H9 (cell line): ENCODE measurements at regions not wholly inside any gene's neighbourhood (a gene's known extent, or its start where the extent isn't known, plus 50 kb on each side); places are given as distances from the start of the nearest gene placed in this dataset.
A peak's percentile ranks its signal among the peaks of the same experiment; 100 is the strongest.

Source experiments
- DNase-seq: peaks from one replicate; pipeline ENCODE4 v3.0.0-alpha.2; 2017
- H2AFZ ChIP-seq: one replicate; pipeline ENCODE4 v1.6.1; 2013; ENCODE audit warnings: mild to moderate bottlenecking, low read length, control low read depth, moderate library complexity
- H2AK5ac ChIP-seq: 2 replicates; pipeline ENCODE4 v1.6.1; 2013; ENCODE audit warnings: low read length, control low read depth, mixed read lengths; ENCODE audit not compliant: insufficient read length
- H2BK120ac ChIP-seq: one replicate; pipeline ENCODE4 v1.6.1; 2013; ENCODE audit warnings: low read depth, mild to moderate bottlenecking, low read length, control low read depth, inconsistent platforms; ENCODE audit not compliant: poor library complexity, severe bottlenecking
- H2BK12ac ChIP-seq: 2 replicates; pipeline ENCODE4 v1.6.1; 2013; ENCODE audit warnings: low read length, control low read depth, mixed read lengths, low read depth; ENCODE audit not compliant: insufficient read length
- H2BK15ac ChIP-seq: 2 replicates; pipeline ENCODE4 v1.6.1; 2013; ENCODE audit warnings: low read depth, low read length, control low read depth
- H2BK20ac ChIP-seq: one replicate; pipeline ENCODE4 v1.6.1; 2013; ENCODE audit warnings: low read depth, mild to moderate bottlenecking, low read length, control low read depth, inconsistent platforms; ENCODE audit not compliant: poor library complexity, severe bottlenecking
- H2BK5ac ChIP-seq: 2 replicates; pipeline ENCODE4 v1.6.1; 2013; ENCODE audit warnings: low read length, control low read depth, mixed read lengths; ENCODE audit not compliant: insufficient read length
- H3K14ac ChIP-seq: 2 replicates; pipeline ENCODE4 v1.6.1; 2013; ENCODE audit warnings: low read length, control low read depth; ENCODE audit not compliant: insufficient read depth
- H3K18ac ChIP-seq: 2 replicates; pipeline ENCODE4 v1.6.1; 2013; ENCODE audit warnings: low read depth, mild to moderate bottlenecking, mixed read lengths, low read length, control low read depth; ENCODE audit not compliant: insufficient read length
- H3K23ac ChIP-seq: 2 replicates; pipeline ENCODE4 v1.6.1; 2013; ENCODE audit warnings: low read length, control low read depth, mixed read lengths, low read depth; ENCODE audit not compliant: insufficient read length
- H3K23me2 ChIP-seq: 2 replicates; pipeline ENCODE4 v1.6.1; 2013; ENCODE audit warnings: low read depth, mild to moderate bottlenecking, mixed read lengths, low read length, control low read depth; ENCODE audit not compliant: insufficient read length, poor library complexity, severe bottlenecking
- H3K27ac ChIP-seq: 2 replicates; pipeline ENCODE4 v1.5.1; 2013; ENCODE audit warnings: low read length, control low read depth, mixed read lengths, low read depth; ENCODE audit not compliant: insufficient read length
- H3K27me3 ChIP-seq: 2 replicates; pipeline ENCODE4 v1.6.1; 2013; ENCODE audit warnings: low read length, control low read depth, inconsistent platforms; ENCODE audit not compliant: insufficient read depth
- H3K4ac ChIP-seq: 2 replicates; pipeline ENCODE4 v1.6.1; 2013; ENCODE audit warnings: low read depth, mild to moderate bottlenecking, control low read depth, inconsistent platforms, low read length, moderate library complexity
- H3K4me1 ChIP-seq: 2 replicates; pipeline ENCODE4 v1.6.1; 2013; ENCODE audit warnings: low read length, control low read depth, inconsistent platforms; ENCODE audit not compliant: insufficient read depth
- H3K4me2 ChIP-seq: 2 replicates; pipeline ENCODE4 v1.6.1; 2013; ENCODE audit warnings: low read length, control low read depth, mixed read lengths; ENCODE audit not compliant: insufficient read length, insufficient read depth
- H3K56ac ChIP-seq: 2 replicates; pipeline ENCODE4 v1.6.1; 2013; ENCODE audit warnings: low read depth, mild to moderate bottlenecking, mixed read lengths, low read length, control low read depth; ENCODE audit not compliant: insufficient read length
- H3K79me1 ChIP-seq: 2 replicates; pipeline ENCODE4 v1.6.1; 2013; ENCODE audit warnings: low read depth, mild to moderate bottlenecking, moderate library complexity, low read length, control low read depth, inconsistent platforms; ENCODE audit not compliant: insufficient read depth, poor library complexity, severe bottlenecking
- H3K79me2 ChIP-seq: 2 replicates; pipeline ENCODE4 v1.6.1; 2013; ENCODE audit warnings: low read length, control low read depth, inconsistent platforms; ENCODE audit not compliant: insufficient read depth
- H3K9ac ChIP-seq: 2 replicates; pipeline ENCODE4 v1.6.1; 2013; ENCODE audit warnings: low read length, control low read depth, mixed read lengths; ENCODE audit not compliant: insufficient read length; ENCODE audit errors: extremely low read depth
- H3K9me3 ChIP-seq: one replicate; pipeline ENCODE4 v1.6.1; 2013; ENCODE audit warnings: low read depth, low read length, inconsistent platforms; ENCODE audit not compliant: control insufficient read depth
- H3T11ph ChIP-seq: one replicate; pipeline ENCODE4 v1.6.1; 2013; ENCODE audit warnings: mild to moderate bottlenecking, low read length, control low read depth, inconsistent platforms
- H4K20me1 ChIP-seq: one replicate; pipeline ENCODE4 v1.6.1; 2013; ENCODE audit not compliant: control insufficient read depth, insufficient read length, insufficient read depth
- H4K5ac ChIP-seq: 2 replicates; pipeline ENCODE4 v1.6.1; 2013; ENCODE audit warnings: low read depth, mild to moderate bottlenecking, mixed read lengths, low read length, control low read depth; ENCODE audit not compliant: insufficient read length
- H4K8ac ChIP-seq: replicated peaks from 2 replicates; pipeline ENCODE4 v1.6.1; 2013; ENCODE audit warnings: low read length, control low read depth, mixed read lengths, low read depth; ENCODE audit not compliant: insufficient read length
- H4K91ac ChIP-seq: 2 replicates; pipeline ENCODE4 v1.6.1; 2013; ENCODE audit warnings: low read depth, mild to moderate bottlenecking, moderate library complexity, mixed read lengths, low read length, control low read depth; ENCODE audit not compliant: insufficient read length
- H3K27ac Mint-ChIP-seq, 3 experiments: 2 replicates in 2 of 3; 3 replicates in 1 of 3; pipeline ENCODE4 v1.8.0; 2020 to 2021; ENCODE audit warnings: mixed read lengths in 3 of 3, mild to moderate bottlenecking in 1 of 3, moderate library complexity in 1 of 3
- H3K27me3 Mint-ChIP-seq: 2 replicates; pipeline ENCODE4 v1.8.0; 2021; ENCODE audit warnings: low read depth, mild to moderate bottlenecking, moderate library complexity, mixed read lengths
- H3K36me3 Mint-ChIP-seq, 3 experiments: 2 replicates in 2 of 3; 3 replicates in 1 of 3; pipeline ENCODE4 v1.8.0; 2020 to 2021; ENCODE audit warnings: low read depth in 3 of 3, mixed read lengths in 3 of 3; ENCODE audit not compliant: insufficient read depth in 1 of 3
- H3K4me1 Mint-ChIP-seq, 2 experiments: 2 replicates each; pipeline ENCODE4 v1.8.0; 2020; ENCODE audit warnings: mixed read lengths in 2 of 2
- H3K4me3 Mint-ChIP-seq, 2 experiments: 2 replicates in 1 of 2; 3 replicates in 1 of 2; pipeline ENCODE4 v1.8.0; 2020 to 2021; ENCODE audit warnings: mild to moderate bottlenecking in 2 of 2, mixed read lengths in 2 of 2, moderate library complexity in 1 of 2
- H3K9me3 Mint-ChIP-seq, 2 experiments: 2 replicates in 1 of 2; 3 replicates in 1 of 2; pipeline ENCODE4 v1.8.0; 2020; ENCODE audit warnings: mild to moderate bottlenecking in 2 of 2, mixed read lengths in 2 of 2, moderate library complexity in 1 of 2
- WGBS: extraction: QIAGEN DNeasy Blood & Tissue Kit; methylation state at CpG from one replicate; pipeline ENCODE4 v1.1.7; 2013; ENCODE audit warnings: missing lambda C conversion rate, low lambda C conversion rate, mixed read lengths; ENCODE audit not compliant: insufficient read length; ENCODE audit errors: extremely low coverage; 5-methylcytosine and 5-hydroxymethylcytosine counted together
- TF ChIP-seq, protein P1 (sequence below): fragments of 200-600 bp; sonication (generic); conservative IDR thresholded peaks from 3 replicates; pipeline ENCODE4 v1.8.0; 2021; ENCODE audit warnings: antibody characterized with exemption, mild to moderate bottlenecking

- no peaks in the 10 kb centered on the region; the same call in 1 of the 2 replicates for H3K4me1 ChIP-seq
- H3K14ac ChIP-seq: no peak overlapping the region
These were observed 559.0 kb upstream of the GOLIM4 start for GRCh38 chr3:168654700-168655099.

More at GRCh38 chr3:168654700-168655099, 559.0 kb upstream of the GOLIM4 start:
- Histone ChIP-seq H3K27me3 (no peaks in the 10 kb centered on the region), H3K79me1 (no peaks in the 10 kb centered on the region), H2AFZ (no peak overlapping the region), H2BK5ac (no peak overlapping the region), H2AK5ac (no peak overlapping the region), H3K9me3 (no peaks in the 10 kb centered on the region), H3K23ac (no peak overlapping the region), H2BK12ac (no peak overlapping the region), H3K56ac (no peak overlapping the region), H3K18ac (no peak overlapping the region), H2BK15ac (no peak overlapping the region), H3T11ph (no peak overlapping the region), H3K4me2 (no peak overlapping the region), H2BK20ac (no peak overlapping the region), H3K27ac (no peak overlapping the region), H4K8ac (no peak overlapping the region), H3K23me2 (no peaks in the 10 kb centered on the region), H4K5ac (no peak overlapping the region), H3K79me2 (no peaks in the 10 kb centered on the region), H2BK120ac (no peak overlapping the region), H3K4ac (no peak overlapping the region), H3K9ac (no peak overlapping the region), H4K91ac (no peak overlapping the region), H4K20me1 (no peaks in the 10 kb centered on the region)
- TF ChIP-seq, protein P1, sequence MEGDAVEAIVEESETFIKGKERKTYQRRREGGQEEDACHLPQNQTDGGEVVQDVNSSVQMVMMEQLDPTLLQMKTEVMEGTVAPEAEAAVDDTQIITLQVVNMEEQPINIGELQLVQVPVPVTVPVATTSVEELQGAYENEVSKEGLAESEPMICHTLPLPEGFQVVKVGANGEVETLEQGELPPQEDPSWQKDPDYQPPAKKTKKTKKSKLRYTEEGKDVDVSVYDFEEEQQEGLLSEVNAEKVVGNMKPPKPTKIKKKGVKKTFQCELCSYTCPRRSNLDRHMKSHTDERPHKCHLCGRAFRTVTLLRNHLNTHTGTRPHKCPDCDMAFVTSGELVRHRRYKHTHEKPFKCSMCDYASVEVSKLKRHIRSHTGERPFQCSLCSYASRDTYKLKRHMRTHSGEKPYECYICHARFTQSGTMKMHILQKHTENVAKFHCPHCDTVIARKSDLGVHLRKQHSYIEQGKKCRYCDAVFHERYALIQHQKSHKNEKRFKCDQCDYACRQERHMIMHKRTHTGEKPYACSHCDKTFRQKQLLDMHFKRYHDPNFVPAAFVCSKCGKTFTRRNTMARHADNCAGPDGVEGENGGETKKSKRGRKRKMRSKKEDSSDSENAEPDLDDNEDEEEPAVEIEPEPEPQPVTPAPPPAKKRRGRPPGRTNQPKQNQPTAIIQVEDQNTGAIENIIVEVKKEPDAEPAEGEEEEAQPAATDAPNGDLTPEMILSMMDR: no peak
- no peaks in the 10 kb centered on the region for H3K27me3 Mint-ChIP-seq
- no peak overlapping the region for H3K4me3 Mint-ChIP-seq
- peaks cover 26 to 28% of the 10 kb centered on the region in 2 experiments for H3K4me1 Mint-ChIP-seq
- peak overlapping the region; percentile 1 to 59 (median 32); a peak in 3 of 7 replicates for H3K27ac Mint-ChIP-seq
- peaks cover 2 to 8% (median 5%) of the 10 kb centered on the region in 3 experiments; a peak in 6 of 7 replicates for H3K36me3 Mint-ChIP-seq
- DNase-seq: no peak
- peaks cover 6 to 9% of the 10 kb centered on the region in 2 experiments; a peak in 2 of 5 replicates for H3K9me3 Mint-ChIP-seq
- WGBS: no CpG with 5 or more reads among the region's 2 CpGs
